GM19372 (cell line): ENCODE measurements at regions not wholly inside any gene's neighbourhood (a gene's known extent, or its start where the extent isn't known, plus 50 kb on each side); places are given as distances from the start of the nearest gene placed in this dataset.
"Not testable (repeated sequence)": the region's sequence is repeated elsewhere in the genome, so short reads cannot be mapped to it uniquely, and the experiment has no call there.

ENCODE experiments used
- ATAC-seq: cut with Tn5 transposase; IDR thresholded peaks from one replicate; pipeline ENCODE4 v1.9.1; 2021; ENCODE audit warnings: mild to moderate bottlenecking, low read depth, moderate library complexity; ENCODE audit not compliant: unreplicated experiment

GRCh38 chr15:93973287-93973686 lies 258.1 kb upstream of the MCTP2 start:
- no peak for ATAC-seq

- no peak for ATAC-seq
These were observed 262.6 kb upstream of the MCTP2 start for GRCh38 chr15:93968773-93969172.

GRCh38 chr15:93965304-93965908 lies 266.0 kb upstream of the MCTP2 start:
- ATAC-seq = no peak

- ATAC-seq = no peak
These were observed 276.3 kb upstream of the MCTP2 start for GRCh38 chr15:93954985-93955571.

- no peak for ATAC-seq
These were observed 282.6 kb upstream of the MCTP2 start for GRCh38 chr15:93948726-93949125.

GRCh38 chr15:93943586-93943985 lies 287.8 kb upstream of the MCTP2 start:
- ATAC-seq = no peak

- no peak for ATAC-seq
These were observed 289.1 kb upstream of the MCTP2 start for GRCh38 chr15:93942269-93942694.

GRCh38 chr15:93941697-93942096 lies 289.7 kb upstream of the MCTP2 start:
- ATAC-seq = no peak

GRCh38 chr15:93940226-93940625 lies 291.1 kb upstream of the MCTP2 start:
- no peak for ATAC-seq

GRCh38 chr15:93932164-93932776 lies 299.1 kb upstream of the MCTP2 start:
- ATAC-seq = peak; percentile 86

- ATAC-seq = no peak
These were observed 301.8 kb upstream of the MCTP2 start for GRCh38 chr15:93929375-93930094.

- ATAC-seq = no peak
These were observed 311.2 kb upstream of the MCTP2 start for GRCh38 chr15:93920204-93920603.

- not testable (repeated sequence) for ATAC-seq
These were observed 312.6 kb upstream of the MCTP2 start for GRCh38 chr15:93918801-93919200.

GRCh38 chr15:93917181-93917580 lies 314.2 kb upstream of the MCTP2 start:
- no peak for ATAC-seq

- ATAC-seq = no peak
These were observed 317.5 kb upstream of the MCTP2 start for GRCh38 chr15:93913871-93914270.

GRCh38 chr15:93913310-93913709 lies 318.1 kb upstream of the MCTP2 start:
- no peak for ATAC-seq

- no peak for ATAC-seq
These were observed 330.6 kb upstream of the MCTP2 start for GRCh38 chr15:93900476-93901400.

GRCh38 chr15:93899817-93900216 lies 331.5 kb upstream of the MCTP2 start:
- no peak for ATAC-seq

- no peak for ATAC-seq
These were observed 334.0 kb upstream of the MCTP2 start for GRCh38 chr15:93897377-93897776.

GRCh38 chr15:93895976-93896770 lies 335.2 kb upstream of the MCTP2 start:
- no peak for ATAC-seq
